Panc1 (cell line): ENCODE measurements at regions not wholly inside any gene's neighbourhood (a gene's known extent, or its start where the extent isn't known, plus 50 kb on each side); places are given as distances from the start of the nearest gene placed in this dataset.

ENCODE experiments used
- TCF7L2 ChIP-seq: IDR thresholded peaks from 2 replicates; pipeline ENCODE4 v1.6.1; 2011; ENCODE audit warnings: mild to moderate bottlenecking, low read depth, low read length, inconsistent platforms
- TF ChIP-seq, protein P1 (sequence below): fragments of 450-650 bp; IDR thresholded peaks from 2 replicates; pipeline ENCODE4 v1.5.1; 2017; ENCODE audit warnings: mild to moderate bottlenecking
- TF ChIP-seq, protein P2 (sequence below), 2 experiments: IDR thresholded peaks; 2 replicates each; pipeline ENCODE4 v1.6.1; 2011 to 2012; ENCODE audit warnings: low read depth in 2 of 2, control low read depth in 1 of 2, low read length in 1 of 2, mild to moderate bottlenecking in 1 of 2, moderate library complexity in 1 of 2; ENCODE audit not compliant: insufficient read depth in 1 of 2

DNA sequence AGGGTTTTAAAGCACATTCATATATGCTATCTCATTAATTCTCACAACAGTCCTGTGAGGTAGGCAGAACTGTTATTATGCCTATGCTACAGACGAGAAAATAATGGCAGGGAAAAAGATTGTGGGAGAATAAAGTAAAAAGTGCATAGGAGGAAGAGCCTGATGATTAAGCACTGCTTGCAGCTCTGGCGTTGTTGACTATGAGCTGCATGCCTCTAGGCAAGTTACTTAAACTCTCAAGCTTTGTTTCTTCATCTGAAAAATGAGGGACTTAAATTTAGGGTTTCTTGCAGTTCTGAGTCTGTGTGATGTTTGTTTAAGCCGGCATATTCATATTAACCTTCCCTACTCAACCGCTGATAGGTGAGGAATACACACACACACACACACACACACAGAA lies 51.6 kb upstream of the RAPH1 start:
- TF ChIP-seq, protein P1, sequence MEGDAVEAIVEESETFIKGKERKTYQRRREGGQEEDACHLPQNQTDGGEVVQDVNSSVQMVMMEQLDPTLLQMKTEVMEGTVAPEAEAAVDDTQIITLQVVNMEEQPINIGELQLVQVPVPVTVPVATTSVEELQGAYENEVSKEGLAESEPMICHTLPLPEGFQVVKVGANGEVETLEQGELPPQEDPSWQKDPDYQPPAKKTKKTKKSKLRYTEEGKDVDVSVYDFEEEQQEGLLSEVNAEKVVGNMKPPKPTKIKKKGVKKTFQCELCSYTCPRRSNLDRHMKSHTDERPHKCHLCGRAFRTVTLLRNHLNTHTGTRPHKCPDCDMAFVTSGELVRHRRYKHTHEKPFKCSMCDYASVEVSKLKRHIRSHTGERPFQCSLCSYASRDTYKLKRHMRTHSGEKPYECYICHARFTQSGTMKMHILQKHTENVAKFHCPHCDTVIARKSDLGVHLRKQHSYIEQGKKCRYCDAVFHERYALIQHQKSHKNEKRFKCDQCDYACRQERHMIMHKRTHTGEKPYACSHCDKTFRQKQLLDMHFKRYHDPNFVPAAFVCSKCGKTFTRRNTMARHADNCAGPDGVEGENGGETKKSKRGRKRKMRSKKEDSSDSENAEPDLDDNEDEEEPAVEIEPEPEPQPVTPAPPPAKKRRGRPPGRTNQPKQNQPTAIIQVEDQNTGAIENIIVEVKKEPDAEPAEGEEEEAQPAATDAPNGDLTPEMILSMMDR: no peak
- no peak for TF ChIP-seq TCF7L2
- TF ChIP-seq, protein P2, sequence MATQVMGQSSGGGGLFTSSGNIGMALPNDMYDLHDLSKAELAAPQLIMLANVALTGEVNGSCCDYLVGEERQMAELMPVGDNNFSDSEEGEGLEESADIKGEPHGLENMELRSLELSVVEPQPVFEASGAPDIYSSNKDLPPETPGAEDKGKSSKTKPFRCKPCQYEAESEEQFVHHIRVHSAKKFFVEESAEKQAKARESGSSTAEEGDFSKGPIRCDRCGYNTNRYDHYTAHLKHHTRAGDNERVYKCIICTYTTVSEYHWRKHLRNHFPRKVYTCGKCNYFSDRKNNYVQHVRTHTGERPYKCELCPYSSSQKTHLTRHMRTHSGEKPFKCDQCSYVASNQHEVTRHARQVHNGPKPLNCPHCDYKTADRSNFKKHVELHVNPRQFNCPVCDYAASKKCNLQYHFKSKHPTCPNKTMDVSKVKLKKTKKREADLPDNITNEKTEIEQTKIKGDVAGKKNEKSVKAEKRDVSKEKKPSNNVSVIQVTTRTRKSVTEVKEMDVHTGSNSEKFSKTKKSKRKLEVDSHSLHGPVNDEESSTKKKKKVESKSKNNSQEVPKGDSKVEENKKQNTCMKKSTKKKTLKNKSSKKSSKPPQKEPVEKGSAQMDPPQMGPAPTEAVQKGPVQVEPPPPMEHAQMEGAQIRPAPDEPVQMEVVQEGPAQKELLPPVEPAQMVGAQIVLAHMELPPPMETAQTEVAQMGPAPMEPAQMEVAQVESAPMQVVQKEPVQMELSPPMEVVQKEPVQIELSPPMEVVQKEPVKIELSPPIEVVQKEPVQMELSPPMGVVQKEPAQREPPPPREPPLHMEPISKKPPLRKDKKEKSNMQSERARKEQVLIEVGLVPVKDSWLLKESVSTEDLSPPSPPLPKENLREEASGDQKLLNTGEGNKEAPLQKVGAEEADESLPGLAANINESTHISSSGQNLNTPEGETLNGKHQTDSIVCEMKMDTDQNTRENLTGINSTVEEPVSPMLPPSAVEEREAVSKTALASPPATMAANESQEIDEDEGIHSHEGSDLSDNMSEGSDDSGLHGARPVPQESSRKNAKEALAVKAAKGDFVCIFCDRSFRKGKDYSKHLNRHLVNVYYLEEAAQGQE (IDR thresholded peaks at IDR 0.05; ENCODE audit: insufficient read depth in 1 of 2, low read depth in 2 of 2, low read length in 1 of 2): no peak
